WTC11 (cell line): ENCODE measurements at regions not wholly inside any gene's neighbourhood (a gene's known extent, or its start where the extent isn't known, plus 50 kb on each side); places are given as distances from the start of the nearest gene placed in this dataset.

ENCODE experiments used
- ATAC-seq: fragments of 200-7000 bp; cut with Tn5 transposase; 2 replicates; pipeline ENCODE4 v1.10.0; 2021; ENCODE audit warnings: mild to moderate bottlenecking, moderate library complexity
- CTCF ChIA-PET: fragments of 300-600 bp; sonication (Branson Sonifier 250); formaldehyde crosslinking; loops from one replicate; lab custom pipeline; 2021; ENCODE audit warnings: antibody characterized with exemption; lab: Charles Lee
- POLR2A ChIA-PET: fragments of 350-600 bp; sonication (Branson Sonifier 250); formaldehyde crosslinking; loops from one replicate; lab custom pipeline; 2021; ENCODE audit warnings: antibody characterized with exemption; lab: Charles Lee
- DNase-seq: peaks from one replicate; pipeline ENCODE4 v3.0.0; 2021; ENCODE audit warnings: low spot score
- H3K27ac Mint-ChIP-seq: 2 replicates; pipeline ENCODE4 v1.8.0; 2021; ENCODE audit warnings: mixed read lengths
- H3K27me3 Mint-ChIP-seq: 2 replicates; pipeline ENCODE4 v1.8.0; 2021; ENCODE audit warnings: low read depth, mild to moderate bottlenecking, moderate library complexity, mixed read lengths
- H3K36me3 Mint-ChIP-seq: 2 replicates; pipeline ENCODE4 v1.8.0; 2021; ENCODE audit warnings: mixed read lengths
- H3K4me1 Mint-ChIP-seq: 2 replicates; pipeline ENCODE4 v1.8.0; 2022; ENCODE audit warnings: mixed read lengths
- H3K4me3 Mint-ChIP-seq: 2 replicates; pipeline ENCODE4 v1.8.0; 2021; ENCODE audit warnings: mild to moderate bottlenecking, moderate library complexity, mixed read lengths
- H3K9me3 Mint-ChIP-seq: 2 replicates; pipeline ENCODE4 v1.8.0; 2021; ENCODE audit warnings: mixed read lengths
- ATF3 ChIP-seq: sonication (generic); formaldehyde crosslinking; conservative IDR thresholded peaks from 2 replicates; pipeline ENCODE4 v1.8.1; 2022; ENCODE audit warnings: mild to moderate bottlenecking, missing genetic modification reagents
- CREB1 ChIP-seq: sonication (generic); formaldehyde crosslinking; IDR thresholded peaks from 2 replicates; pipeline ENCODE4 v1.8.0; 2023; ENCODE audit warnings: mild to moderate bottlenecking, missing genetic modification reagents
- E2F5 ChIP-seq: sonication (generic); formaldehyde crosslinking; IDR thresholded peaks from 2 replicates; pipeline ENCODE4 v1.8.1; 2022; ENCODE audit warnings: mild to moderate bottlenecking, moderate library complexity, missing genetic modification reagents
- ELF4 ChIP-seq: sonication (generic); formaldehyde crosslinking; IDR thresholded peaks from 2 replicates; pipeline ENCODE4 v1.8.1; 2022; ENCODE audit warnings: low read depth, mild to moderate bottlenecking, moderate library complexity, missing genetic modification reagents
- EMX1 ChIP-seq: fragments of 250-450 bp; sonication (Bioruptor Pico); IDR thresholded peaks from 2 replicates; pipeline ENCODE4 v1.8.0; 2021; ENCODE audit warnings: mild to moderate bottlenecking
- HMGXB4 ChIP-seq: sonication (generic); formaldehyde crosslinking; IDR thresholded peaks from 2 replicates; pipeline ENCODE4 v1.8.1; 2023; ENCODE audit warnings: mild to moderate bottlenecking, moderate library complexity, missing genetic modification reagents
- JUN ChIP-seq: sonication (generic); formaldehyde crosslinking; IDR thresholded peaks from 2 replicates; pipeline ENCODE4 v1.8.0; 2023; ENCODE audit warnings: mild to moderate bottlenecking, missing genetic modification reagents
- KAT7 ChIP-seq: sonication (generic); formaldehyde crosslinking; IDR thresholded peaks from 2 replicates; pipeline ENCODE4 v1.8.1; 2023; ENCODE audit warnings: missing genetic modification reagents, mild to moderate bottlenecking, borderline replicate concordance
- MXD4 ChIP-seq: fragments of 250-450 bp; sonication (Bioruptor Pico); IDR thresholded peaks from 2 replicates; pipeline ENCODE4 v1.8.0; 2021; ENCODE audit warnings: mild to moderate bottlenecking, moderate library complexity, borderline replicate concordance
- OVOL2 ChIP-seq: fragments of 250-450 bp; sonication (Bioruptor Pico); IDR thresholded peaks from 2 replicates; pipeline ENCODE4 v1.9.0; 2021; ENCODE audit warnings: mild to moderate bottlenecking, borderline replicate concordance
- PRRX2 ChIP-seq: fragments of 250-450 bp; sonication (Bioruptor Pico); IDR thresholded peaks from 2 replicates; pipeline ENCODE4 v1.8.0; 2021; ENCODE audit warnings: mild to moderate bottlenecking
- TCF7 ChIP-seq: sonication (generic); formaldehyde crosslinking; IDR thresholded peaks from 2 replicates; pipeline ENCODE4 v1.8.0; 2022; ENCODE audit warnings: mild to moderate bottlenecking, low read depth, missing genetic modification reagents, moderate library complexity
- TEAD4 ChIP-seq: sonication (generic); formaldehyde crosslinking; IDR thresholded peaks from 2 replicates; pipeline ENCODE4 v1.8.0; 2022; ENCODE audit warnings: mild to moderate bottlenecking, missing genetic modification reagents
- TP53 ChIP-seq: sonication (generic); formaldehyde crosslinking; IDR thresholded peaks from 2 replicates; pipeline ENCODE4 v1.8.1; 2023; ENCODE audit warnings: mild to moderate bottlenecking, missing genetic modification reagents
- USF2 ChIP-seq: sonication (generic); formaldehyde crosslinking; IDR thresholded peaks from 2 replicates; pipeline ENCODE4 v1.8.1; 2023; ENCODE audit warnings: mild to moderate bottlenecking, missing genetic modification reagents, moderate library complexity
- ZMAT4 ChIP-seq: fragments of 250-450 bp; sonication (Bioruptor Pico); IDR thresholded peaks from 2 replicates; pipeline ENCODE4 v1.9.0; 2021; ENCODE audit warnings: mild to moderate bottlenecking
- ZNF232 ChIP-seq: sonication (generic); formaldehyde crosslinking; IDR thresholded peaks from 2 replicates; pipeline ENCODE4 v1.8.0; 2022; ENCODE audit warnings: mild to moderate bottlenecking, missing genetic modification reagents
- ZNF281 ChIP-seq: sonication (generic); formaldehyde crosslinking; IDR thresholded peaks from 2 replicates; pipeline ENCODE4 v1.8.0; 2023; ENCODE audit warnings: mild to moderate bottlenecking, missing genetic modification reagents
- ZNF317 ChIP-seq: sonication (generic); formaldehyde crosslinking; IDR thresholded peaks from 2 replicates; pipeline ENCODE4 v1.8.1; 2023; ENCODE audit warnings: low read depth, mild to moderate bottlenecking, moderate library complexity, missing genetic modification reagents, borderline replicate concordance
- ZNF671 ChIP-seq: fragments of 250-450 bp; sonication (Bioruptor Pico); IDR thresholded peaks from 2 replicates; pipeline ENCODE4 v1.8.0; 2021; ENCODE audit warnings: mild to moderate bottlenecking
- ZSCAN18 ChIP-seq: fragments of 250-450 bp; sonication (Bioruptor Pico); IDR thresholded peaks from 2 replicates; pipeline ENCODE4 v2.1.2; 2022; ENCODE audit warnings: mild to moderate bottlenecking, moderate library complexity

GRCh38 chr18:45237343-45238098 lies 377.8 kb upstream of the SLC14A2 start:
- Mint-ChIP-seq H3K4me1 (peaks cover 17% of the 10 kb centered on the region), H3K27me3 (no peaks in the 10 kb centered on the region), H3K27ac (peak overlapping the region; percentile 11; the same call in 1 of the 2 replicates), H3K9me3 (peaks cover 7% of the 10 kb centered on the region), H3K4me3 (no peak overlapping the region), H3K36me3 (no peaks in the 10 kb centered on the region)
- TF ChIP-seq ZNF671 (CRISPR knock-in tag) (no peak), ELF4 (CRISPR knock-in tag) (no peak), PRRX2 (CRISPR knock-in tag) (no peak), TP53 (no peak), OVOL2 (CRISPR knock-in tag) (no peak), TEAD4 (CRISPR knock-in tag) (no peak), ATF3 (no peak), ZSCAN18 (CRISPR knock-in tag) (no peak), E2F5 (CRISPR knock-in tag) (no peak)
- POLR2A ChIA-PET, result no interaction called here
- peak; percentile 60 for ATAC-seq
- CTCF ChIA-PET, result interaction anchor here (1.0 kb wide), 1 partner anchor 25 kb away, joined by 6 read pairs; no protein-coding TSS in a partner anchor
- no peak for DNase-seq

- POLR2A ChIA-PET, result no interaction called here
- Mint-ChIP-seq H3K4me1 (peaks cover 17% of the 10 kb centered on the region), H3K4me3 (no peak overlapping the region), H3K9me3 (peaks cover 7% of the 10 kb centered on the region)
- DNase-seq, result no peak
- TF ChIP-seq ZNF232 (CRISPR knock-in tag) (no peak), TEAD4 (CRISPR knock-in tag) (no peak), TCF7 (CRISPR knock-in tag) (no peak), ZNF281 (CRISPR knock-in tag) (no peak)
- TF ChIP-seq, all 79 proteins: peak for 0
- Mint-ChIP-seq H3K27ac (no peak overlapping the region), H3K36me3 (no peaks in the 10 kb centered on the region), H3K27me3 (no peaks in the 10 kb centered on the region)
- no peak for ATAC-seq
- CTCF ChIA-PET, result interaction anchor here (0.9 kb wide), 1 partner anchor 28 kb away, joined by 3 read pairs; no protein-coding TSS in a partner anchor
These were observed 374.0 kb upstream of the SLC14A2 start for GRCh38 chr18:45241271-45241670.

GRCh38 chr18:45241982-45242565 lies 373.2 kb upstream of the SLC14A2 start:
- peaks cover 17% of the 10 kb centered on the region for H3K4me1 Mint-ChIP-seq
- ATAC-seq (no peak), DNase-seq (no peak)
- H3K27me3 Mint-ChIP-seq, result no peaks in the 10 kb centered on the region
- H3K36me3 Mint-ChIP-seq, result no peaks in the 10 kb centered on the region
- H3K4me3 Mint-ChIP-seq, result no peak overlapping the region
- H3K27ac Mint-ChIP-seq, result no peak overlapping the region
- 0 out of 2 replicates have a peak, but pooled peaks cover 3% of the 10 kb centered on the region for H3K9me3 Mint-ChIP-seq
- CTCF ChIA-PET, result no interaction called here
- POLR2A ChIA-PET, result no interaction called here
- TF ChIP-seq CREB1 (CRISPR knock-in tag) (no peak), ZMAT4 (CRISPR knock-in tag) (no peak), EMX1 (CRISPR knock-in tag) (no peak), HMGXB4 (no peak), JUN (CRISPR knock-in tag) (no peak), USF2 (CRISPR knock-in tag) (no peak), OVOL2 (CRISPR knock-in tag) (no peak), KAT7 (no peak), ZNF317 (CRISPR knock-in tag) (no peak), MXD4 (CRISPR knock-in tag) (no peak)
